Loucy (cell line): ENCODE measurements at regions not wholly inside any gene's neighbourhood (a gene's known extent, or its start where the extent isn't known, plus 50 kb on each side); places are given as distances from the start of the nearest gene placed in this dataset.

ENCODE experiments used
- EZH2phosphoT487 ChIP-seq: fragments of 200-600 bp; IDR thresholded peaks from 2 replicates; pipeline ENCODE4 v1.6.1; 2018; ENCODE audit warnings: antibody characterized with exemption, mild to moderate bottlenecking, moderate library complexity, borderline replicate concordance
- TF ChIP-seq, protein P1 (sequence below): fragments of 200-600 bp; sonication (generic); conservative IDR thresholded peaks from 2 replicates; pipeline ENCODE4 v1.5.1; 2014; ENCODE audit warnings: mild to moderate bottlenecking, antibody characterized with exemption, low read length

DNA sequence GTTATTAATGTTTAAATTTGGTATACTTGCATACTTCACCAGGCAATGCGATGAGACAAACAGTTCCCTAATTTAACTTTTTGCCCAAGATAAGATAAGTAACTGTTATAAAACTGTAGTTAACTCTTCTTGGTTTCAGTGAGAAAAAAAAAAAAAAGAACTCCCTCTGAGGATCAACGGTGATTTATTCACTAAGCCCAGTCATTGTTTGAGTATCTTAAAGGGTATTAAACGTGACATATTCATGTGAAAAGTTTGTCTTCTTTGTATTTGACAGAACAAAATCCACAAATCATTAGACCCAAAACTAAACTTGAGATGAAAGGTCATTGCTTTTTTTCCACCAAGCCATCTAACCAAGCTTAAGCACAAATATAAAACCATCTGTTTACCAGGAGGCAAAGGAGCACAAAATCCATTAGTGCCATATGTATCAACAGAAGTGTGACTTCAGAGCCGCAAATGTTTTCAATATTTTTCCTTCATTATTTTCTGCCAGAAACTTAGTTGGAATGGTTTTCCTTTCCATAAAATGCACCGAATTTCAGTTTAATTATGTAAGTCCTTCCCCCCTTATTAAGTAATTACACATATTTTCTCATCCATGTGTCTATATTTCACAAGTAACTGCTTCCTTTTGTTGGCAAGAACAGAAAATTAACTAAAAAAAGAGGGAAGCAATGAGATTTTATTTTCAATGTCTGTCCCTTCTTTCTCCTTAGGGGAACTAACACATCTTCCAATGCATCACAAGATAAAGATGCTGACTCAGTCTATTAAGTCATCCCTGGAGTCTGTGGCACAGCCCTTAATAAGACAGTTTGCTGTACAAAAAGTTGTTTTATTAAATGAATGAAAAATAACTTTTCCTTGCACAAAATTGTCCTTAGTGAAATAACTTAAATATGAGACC is 92.2 kb upstream of the RAP2B start:
- TF ChIP-seq, protein P1, sequence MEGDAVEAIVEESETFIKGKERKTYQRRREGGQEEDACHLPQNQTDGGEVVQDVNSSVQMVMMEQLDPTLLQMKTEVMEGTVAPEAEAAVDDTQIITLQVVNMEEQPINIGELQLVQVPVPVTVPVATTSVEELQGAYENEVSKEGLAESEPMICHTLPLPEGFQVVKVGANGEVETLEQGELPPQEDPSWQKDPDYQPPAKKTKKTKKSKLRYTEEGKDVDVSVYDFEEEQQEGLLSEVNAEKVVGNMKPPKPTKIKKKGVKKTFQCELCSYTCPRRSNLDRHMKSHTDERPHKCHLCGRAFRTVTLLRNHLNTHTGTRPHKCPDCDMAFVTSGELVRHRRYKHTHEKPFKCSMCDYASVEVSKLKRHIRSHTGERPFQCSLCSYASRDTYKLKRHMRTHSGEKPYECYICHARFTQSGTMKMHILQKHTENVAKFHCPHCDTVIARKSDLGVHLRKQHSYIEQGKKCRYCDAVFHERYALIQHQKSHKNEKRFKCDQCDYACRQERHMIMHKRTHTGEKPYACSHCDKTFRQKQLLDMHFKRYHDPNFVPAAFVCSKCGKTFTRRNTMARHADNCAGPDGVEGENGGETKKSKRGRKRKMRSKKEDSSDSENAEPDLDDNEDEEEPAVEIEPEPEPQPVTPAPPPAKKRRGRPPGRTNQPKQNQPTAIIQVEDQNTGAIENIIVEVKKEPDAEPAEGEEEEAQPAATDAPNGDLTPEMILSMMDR: no peak
- no peak for TF ChIP-seq EZH2phosphoT487
